H1 (cell line): ENCODE measurements at regions not wholly inside any gene's neighbourhood (a gene's known extent, or its start where the extent isn't known, plus 50 kb on each side); places are given as distances from the start of the nearest gene placed in this dataset.

Experiments used
- CTCF ChIA-PET: fragments of 300-600 bp; sonication (Branson Sonifier 250); formaldehyde crosslinking; loops from one replicate; lab custom pipeline; 2021; ENCODE audit not compliant: partially characterized antibody; lab: Charles Lee
- POLR2A ChIA-PET: fragments of 300-600 bp; sonication (Branson Sonifier 250); formaldehyde crosslinking; loops from one replicate; lab custom pipeline; 2021; ENCODE audit warnings: inconsistent platforms; ENCODE audit not compliant: partially characterized antibody; lab: Charles Lee
- DNase-seq, 2 experiments: peaks; one replicate each; pipeline versions ENCODE4 v3.0.0 to v3.0.0-alpha.2; 2010 to 2022; ENCODE audit warnings: low spot score in 2 of 2, low read depth in 1 of 2, mixed read lengths in 1 of 2
- FAIRE-seq: peaks from 2 replicates; lab custom pipeline; 2011; peaks lifted over from hg19 to GRCh38; lab: Jason Lieb, UNC
- H2AFZ ChIP-seq: 2 replicates; pipeline ENCODE4 v1.8.1; 2012; ENCODE audit warnings: low read length, inconsistent platforms
- H2AK5ac ChIP-seq: 2 replicates; pipeline ENCODE4 v1.6.1; 2013; ENCODE audit warnings: low read depth, low read length
- H2BK120ac ChIP-seq: replicated peaks from 2 replicates; pipeline ENCODE3; 2013; ENCODE audit warnings: low read depth, low read length, inconsistent platforms
- H2BK12ac ChIP-seq: 2 replicates; pipeline ENCODE4 v1.6.1; 2013; ENCODE audit warnings: low read depth, low read length
- H2BK15ac ChIP-seq: 2 replicates; pipeline ENCODE4 v1.6.1; 2013; ENCODE audit warnings: low read length
- H2BK20ac ChIP-seq: 2 replicates; pipeline ENCODE4 v1.6.1; 2013; ENCODE audit warnings: low read length
- H2BK5ac ChIP-seq: 2 replicates; pipeline ENCODE4 v1.6.1; 2013; ENCODE audit warnings: low read depth, low read length
- H3K14ac ChIP-seq: 2 replicates; pipeline ENCODE4 v1.6.1; 2013; ENCODE audit warnings: inconsistent platforms; ENCODE audit not compliant: insufficient read length
- H3K18ac ChIP-seq: 2 replicates; pipeline ENCODE4 v1.6.1; 2013; ENCODE audit warnings: low read length; ENCODE audit errors: extremely low read depth
- H3K23ac ChIP-seq: 2 replicates; pipeline ENCODE4 v1.6.1; 2013; ENCODE audit warnings: inconsistent platforms; ENCODE audit not compliant: insufficient read length
- H3K23me2 ChIP-seq: 2 replicates; pipeline ENCODE4 v1.6.1; 2013; ENCODE audit warnings: low read depth, low read length
- H3K27ac ChIP-seq: 2 replicates; pipeline ENCODE4 v1.6.1; 2011; ENCODE audit warnings: low read depth, low read length, inconsistent platforms
- H3K27me3 ChIP-seq, 4 experiments: replicated peaks in 1 of 4; 1 replicate in 1 of 4; 2 replicates in 3 of 4; pipeline versions ENCODE4 v1.6.1 to v1.8.1; 2011 to 2013; ENCODE audit warnings: low read length in 3 of 4, mild to moderate bottlenecking in 3 of 4, inconsistent platforms in 2 of 4, mixed read lengths in 2 of 4, moderate library complexity in 1 of 4; ENCODE audit not compliant: control insufficient read depth in 3 of 4, insufficient read depth in 3 of 4; ENCODE audit errors: extremely low read depth in 1 of 4
- H3K36me3 ChIP-seq, 4 experiments: 2 replicates each; pipeline versions ENCODE4 v1.6.1 to v1.8.1; 2011 to 2013; ENCODE audit warnings: mild to moderate bottlenecking in 4 of 4, low read length in 3 of 4, moderate library complexity in 2 of 4, control low read depth in 1 of 4, inconsistent platforms in 1 of 4; ENCODE audit not compliant: insufficient read depth in 4 of 4, control insufficient read depth in 2 of 4
- H3K4ac ChIP-seq: replicated peaks from 2 replicates; pipeline ENCODE3; 2013; ENCODE audit warnings: low read length, low read depth, mixed read lengths, inconsistent platforms; ENCODE audit not compliant: insufficient read length
- H3K4me1 ChIP-seq, 4 experiments: replicated peaks in 1 of 4; 1 replicate in 1 of 4; 2 replicates in 3 of 4; pipeline versions ENCODE4 v1.6.1 to v1.8.1; 2011 to 2013; ENCODE audit warnings: low read length in 3 of 4, inconsistent platforms in 2 of 4, mixed read lengths in 1 of 4; ENCODE audit not compliant: insufficient read depth in 4 of 4, control insufficient read depth in 3 of 4
- H3K4me2 ChIP-seq, 2 experiments: 2 replicates each; pipeline versions ENCODE4 v1.6.1 to v1.8.1; 2011 to 2013; ENCODE audit warnings: low read depth in 2 of 2, low read length in 2 of 2, control low read depth in 1 of 2, inconsistent platforms in 1 of 2, mild to moderate bottlenecking in 1 of 2; ENCODE audit not compliant: insufficient read depth in 1 of 2
- H3K4me3 ChIP-seq, 4 experiments: fragments of 200-600, 300-600 bp in 1 of 4; sonication (generic), shearing (Covaris generic), sonication (Bioruptor Twin) in 1 of 4; 2 replicates each; pipeline versions ENCODE4 v1.5.1 to v1.8.1; 2011 to 2016; ENCODE audit warnings: low read length in 4 of 4, low read depth in 3 of 4, control low read depth in 2 of 4, inconsistent platforms in 2 of 4, mild to moderate bottlenecking in 2 of 4, mixed read lengths in 1 of 4, moderate library complexity in 1 of 4; ENCODE audit not compliant: insufficient read depth in 2 of 4; ENCODE audit errors: extremely low read depth in 1 of 4
- H3K56ac ChIP-seq: replicated peaks from 2 replicates; pipeline ENCODE3; 2013; ENCODE audit warnings: low read depth, mild to moderate bottlenecking, mixed read lengths, low read length, inconsistent platforms; ENCODE audit not compliant: insufficient read length
- H3K79me1 ChIP-seq: 2 replicates; pipeline ENCODE4 v1.6.1; 2013; ENCODE audit warnings: low read depth, low read length, control low read depth
- H3K79me2 ChIP-seq, 2 experiments: 2 replicates each; pipeline versions ENCODE4 v1.6.1 to v1.8.1; 2012 to 2013; ENCODE audit warnings: low read length in 2 of 2, mild to moderate bottlenecking in 2 of 2, inconsistent platforms in 1 of 2; ENCODE audit not compliant: insufficient read depth in 2 of 2, control insufficient read depth in 1 of 2
- H3K9ac ChIP-seq, 4 experiments: replicated peaks in 1 of 4; 1 replicate in 1 of 4; 2 replicates in 3 of 4; pipeline versions ENCODE4 v1.6.1 to v1.8.1; 2011 to 2013; ENCODE audit warnings: low read depth in 3 of 4, low read length in 3 of 4, control low read depth in 2 of 4, mild to moderate bottlenecking in 2 of 4, moderate library complexity in 2 of 4, inconsistent platforms in 1 of 4; ENCODE audit errors: extremely low read depth in 1 of 4
- H3K9me3 ChIP-seq, 2 experiments: 2 replicates each; pipeline versions ENCODE4 v1.6.1 to v1.8.1; 2012 to 2013; ENCODE audit warnings: mild to moderate bottlenecking in 2 of 2, moderate library complexity in 2 of 2, control low read depth in 1 of 2, inconsistent platforms in 1 of 2, low read depth in 1 of 2, low read length in 1 of 2, mixed read lengths in 1 of 2; ENCODE audit not compliant: insufficient read depth in 2 of 2
- H4K20me1 ChIP-seq, 2 experiments: replicated peaks in 1 of 2; 2 replicates each; pipeline versions ENCODE3 to v1.8.1; 2011 to 2013; ENCODE audit warnings: inconsistent platforms in 2 of 2, low read length in 2 of 2, mild to moderate bottlenecking in 1 of 2; ENCODE audit not compliant: insufficient read depth in 2 of 2, control insufficient read depth in 1 of 2
- H4K5ac ChIP-seq: 2 replicates; pipeline ENCODE4 v1.6.1; 2013; ENCODE audit warnings: low read length, low read depth, mixed read lengths, inconsistent platforms; ENCODE audit not compliant: insufficient read length
- H4K8ac ChIP-seq: 2 replicates; pipeline ENCODE4 v1.8.0; 2013; ENCODE audit warnings: mild to moderate bottlenecking, moderate library complexity, low read length, inconsistent platforms; ENCODE audit not compliant: insufficient read depth; ENCODE audit errors: extremely low read depth
- H4K91ac ChIP-seq: replicated peaks from 2 replicates; pipeline ENCODE3; 2013; ENCODE audit warnings: low read length, mixed read lengths, inconsistent platforms; ENCODE audit not compliant: insufficient read length
- CBX8 ChIP-seq: fragments of 300-800, 300-1000 bp; sonication (generic); IDR thresholded peaks from 2 replicates; pipeline ENCODE4 v1.7.1; 2016; ENCODE audit warnings: low read depth, low read length, borderline replicate concordance
- MAFK ChIP-seq: IDR thresholded peaks from 2 replicates; pipeline ENCODE4 v1.6.1; 2012; ENCODE audit warnings: low read depth, mild to moderate bottlenecking, improper control_type of control experiment, low read length
- TEAD4 ChIP-seq: IDR thresholded peaks from 2 replicates; pipeline ENCODE4 v1.6.1; 2012; ENCODE audit warnings: low read depth, low read length, inconsistent platforms, mixed read lengths
- WGBS, 2 experiments: shearing (Covaris generic) in 1 of 2; methylation state at CpG; one replicate each; pipeline versions ENCODE4 v1.1.6 to v1.1.7; 2013 to 2015; ENCODE audit warnings: low lambda C conversion rate in 2 of 2, mixed read lengths in 2 of 2, inconsistent platforms in 1 of 2, low coverage in 1 of 2, missing lambda C conversion rate in 1 of 2; ENCODE audit not compliant: insufficient replicate concordance in 2 of 2, insufficient coverage in 1 of 2, insufficient read length in 1 of 2; ENCODE audit errors: extremely low coverage in 1 of 2, missing lambda C conversion rate in 1 of 2; 5-methylcytosine and 5-hydroxymethylcytosine counted together

DNA sequence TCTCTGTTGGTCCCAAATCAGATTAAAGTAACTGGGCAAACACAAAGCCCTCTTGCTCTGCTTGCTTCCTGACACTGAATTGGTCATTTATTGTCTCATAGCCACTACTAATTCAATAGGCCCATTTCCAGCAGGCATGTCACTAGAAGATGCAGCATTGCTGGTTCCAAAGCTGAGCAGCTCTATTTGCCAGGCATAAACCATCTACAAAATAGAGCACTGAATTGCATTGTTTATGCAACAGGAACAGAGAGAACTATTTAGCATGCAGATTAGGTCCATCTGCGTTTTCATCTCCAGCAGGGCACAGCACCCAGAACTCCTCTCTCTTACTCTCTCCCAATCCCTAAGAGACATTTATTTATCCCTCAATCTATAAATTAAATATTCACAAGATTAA, 227.6 kb downstream of the SUCLG1 start:
- Histone ChIP-seq H3K18ac (no peak overlapping the region), H4K20me1 (no peaks in the 10 kb centered on the region), H3K4me3 (no peak overlapping the region), H4K91ac (no peak overlapping the region), H4K8ac (no peak overlapping the region), H2AFZ (no peak overlapping the region), H3K4ac (no peak overlapping the region), H2BK15ac (no peak overlapping the region), H2AK5ac (no peak overlapping the region), H2BK20ac (no peak overlapping the region), H3K4me2 (no peak overlapping the region), H2BK120ac (no peak overlapping the region), H3K56ac (no peak overlapping the region), H3K14ac (no peak overlapping the region), H3K36me3 (no peaks in the 10 kb centered on the region), H3K79me1 (no peaks in the 10 kb centered on the region), H3K4me1 (peaks cover 0 to 3% (median 0%) of the 10 kb centered on the region in 4 experiments; a peak in 1 of 7 replicates), H3K23ac (no peak overlapping the region), H3K9me3 (no peaks in the 10 kb centered on the region), H3K9ac (no peak overlapping the region), H3K27ac (no peak overlapping the region), H3K79me2 (no peaks in the 10 kb centered on the region), H4K5ac (no peak overlapping the region), H2BK12ac (no peak overlapping the region), H3K23me2 (no peaks in the 10 kb centered on the region), H2BK5ac (no peak overlapping the region), H3K27me3 (no peaks in the 10 kb centered on the region)
- FAIRE-seq (no peak), DNase-seq (no peak)
- POLR2A ChIA-PET: no interaction called here
- WGBS, 2 experiments: 73% methylated on average over 1 of the region's 1 CpG; no CpG with 5 or more reads in 1 of the 2 experiments
- CTCF ChIA-PET: no interaction called here
- no peak for TF ChIP-seq MAFK
- no peak for TF ChIP-seq TEAD4
- TF ChIP-seq CBX8: no peak
